CD8-positive, alpha-beta memory T cell (primary cell): ENCODE measurements at regions not wholly inside any gene's neighbourhood (a gene's known extent, or its start where the extent isn't known, plus 50 kb on each side); places are given as distances from the start of the nearest gene placed in this dataset.

Source experiments
- CTCF ChIA-PET: fragments of 350-600 bp; sonication (Branson Sonifier 250); formaldehyde crosslinking; loops from one replicate; lab custom pipeline; 2021; ENCODE audit warnings: antibody characterized with exemption; lab: Charles Lee
- POLR2A ChIA-PET: fragments of 350-600 bp; sonication (Branson Sonifier 250); formaldehyde crosslinking; loops from one replicate; lab custom pipeline; 2021; ENCODE audit warnings: antibody characterized with exemption; lab: Charles Lee
- DNase-seq, 5 donors: peaks; one replicate each; pipeline versions ENCODE4 v3.0.0 to v3.0.0-alpha.2; 2020 to 2022; ENCODE audit warnings: mixed read lengths in 1 of 5
- H3K27ac ChIP-seq: one replicate; pipeline ENCODE4 v1.7.0; 2013; ENCODE audit warnings: low read depth, mild to moderate bottlenecking, low read length, moderate library complexity
- H3K27me3 ChIP-seq: 2 replicates; pipeline ENCODE4 v1.7.0; 2013; ENCODE audit warnings: low read length, mild to moderate bottlenecking; ENCODE audit not compliant: insufficient read depth, poor library complexity, severe bottlenecking
- H3K36me3 ChIP-seq: 2 replicates; pipeline ENCODE4 v1.7.0; 2013; ENCODE audit warnings: mild to moderate bottlenecking, low read length, moderate library complexity; ENCODE audit not compliant: insufficient read depth
- H3K4me1 ChIP-seq: 2 replicates; pipeline ENCODE4 v1.7.0; 2013; ENCODE audit warnings: mild to moderate bottlenecking, low read length, moderate library complexity; ENCODE audit not compliant: insufficient read depth
- H3K4me3 ChIP-seq: 2 replicates; pipeline ENCODE4 v1.7.0; 2013; ENCODE audit warnings: mild to moderate bottlenecking, low read length
- H3K9me3 ChIP-seq: 2 replicates; pipeline ENCODE4 v1.7.0; 2013; ENCODE audit warnings: mild to moderate bottlenecking, low read length
- H3K27ac Mint-ChIP-seq, 8 donors: one replicate each; pipeline ENCODE4 v1.8.0; 2020 to 2021; ENCODE audit warnings: mixed read lengths in 8 of 8, mild to moderate bottlenecking in 6 of 8, inconsistent platforms in 3 of 8, moderate library complexity in 3 of 8
- H3K27me3 Mint-ChIP-seq, 2 donors: one replicate each; pipeline ENCODE4 v1.8.0; 2020 to 2021; ENCODE audit warnings: mixed read lengths in 2 of 2, mild to moderate bottlenecking in 1 of 2, moderate library complexity in 1 of 2
- H3K36me3 Mint-ChIP-seq, 3 donors: one replicate each; pipeline ENCODE4 v1.8.0; 2020 to 2021; ENCODE audit warnings: mixed read lengths in 3 of 3, inconsistent platforms in 1 of 3, mild to moderate bottlenecking in 1 of 3
- H3K4me1 Mint-ChIP-seq, 3 donors: one replicate each; pipeline ENCODE4 v1.8.0; 2020 to 2021; ENCODE audit warnings: mixed read lengths in 3 of 3, inconsistent platforms in 1 of 3, mild to moderate bottlenecking in 1 of 3
- H3K4me3 Mint-ChIP-seq, 7 donors: one replicate each; pipeline ENCODE4 v1.8.0; 2020 to 2021; ENCODE audit warnings: mixed read lengths in 7 of 7, mild to moderate bottlenecking in 6 of 7, moderate library complexity in 4 of 7, inconsistent platforms in 2 of 7
- H3K9me3 Mint-ChIP-seq, 5 donors: one replicate each; pipeline ENCODE4 v1.8.0; 2020 to 2022; ENCODE audit warnings: mixed read lengths in 5 of 5, mild to moderate bottlenecking in 3 of 5, moderate library complexity in 2 of 5, inconsistent platforms in 1 of 5

DNA sequence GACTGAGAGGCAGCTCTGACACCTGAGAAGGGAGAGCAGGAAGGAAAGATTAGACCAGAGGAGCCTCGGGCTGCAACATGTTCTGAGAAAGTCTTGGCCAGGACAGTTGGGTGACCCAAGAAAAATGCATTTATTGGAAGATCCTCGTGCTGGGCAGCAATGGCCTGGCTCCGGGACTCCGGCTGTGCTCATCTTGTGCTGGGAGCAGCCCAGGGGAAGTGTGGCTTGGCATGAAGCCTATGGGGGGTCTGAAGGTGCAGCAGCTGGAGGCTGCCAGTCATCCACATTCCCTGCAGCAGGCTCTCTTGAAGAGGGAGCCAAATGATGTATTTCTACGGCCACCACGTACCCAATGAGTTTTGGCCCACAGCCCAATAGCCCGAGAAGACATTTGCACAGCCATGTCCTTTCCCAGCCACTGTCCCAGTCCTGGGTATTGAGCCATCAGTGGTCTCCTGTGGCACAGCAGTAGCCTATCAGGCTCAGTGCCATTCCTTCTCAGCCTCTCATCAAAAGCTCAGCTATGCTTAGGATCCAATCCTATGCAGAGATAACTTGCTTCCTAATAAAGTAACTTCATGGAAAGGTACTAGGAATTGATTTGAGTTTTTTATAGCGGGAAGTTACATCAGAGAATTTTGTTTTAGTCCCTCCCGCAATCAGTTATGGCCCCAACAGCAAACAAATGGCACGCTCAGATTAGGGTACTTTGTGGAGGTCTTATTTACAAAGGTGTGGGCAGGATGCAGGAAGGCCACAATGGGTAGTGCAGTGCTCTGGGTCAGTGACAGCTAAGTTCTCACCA, 76.0 kb upstream of the MEDAG start:
- CTCF ChIA-PET, result no interaction called here
- H3K27ac Mint-ChIP-seq, result no peak overlapping the region

DNA sequence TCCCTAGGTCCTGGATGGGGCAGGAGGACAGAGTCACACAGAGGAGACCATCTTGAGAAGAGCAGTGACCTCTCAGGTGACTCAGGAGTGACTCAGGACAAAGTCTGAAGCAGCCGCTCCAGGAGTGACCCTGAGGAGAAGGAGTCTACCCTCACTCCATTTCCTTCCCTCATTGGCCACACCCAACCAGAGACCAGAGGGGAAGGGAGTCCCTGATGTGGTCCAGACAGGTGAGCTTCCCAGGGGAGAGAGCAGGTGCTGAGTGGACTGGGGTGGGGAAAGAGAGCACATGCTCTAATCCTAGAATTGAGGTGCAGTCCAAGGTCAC, 75.5 kb upstream of the MEDAG start:
- Histone ChIP-seq H3K4me3 (no peak overlapping the region), H3K9me3 (no peaks in the 10 kb centered on the region), H3K36me3 (no peaks in the 10 kb centered on the region), H3K27ac (no peak overlapping the region), H3K27me3 (no peaks in the 10 kb centered on the region), H3K4me1 (no peaks in the 10 kb centered on the region)
- Mint-ChIP-seq H3K9me3 (no peaks in the 10 kb centered on the region), H3K4me1 (peaks cover 0 to 10% (median 0%) of the 10 kb centered on the region in 3 donors), H3K27me3 (peaks cover 17 to 27% of the 10 kb centered on the region in 2 donors), H3K4me3 (no peak overlapping the region), H3K27ac (no peak overlapping the region), H3K36me3 (no peaks in the 10 kb centered on the region)
- ChIA-PET POLR2A (no interaction called here), CTCF (no interaction called here)
- no peak for DNase-seq

More for the DNA sequence above, 76.0 kb upstream of the MEDAG start:
- Mint-ChIP-seq H3K4me3 (no peak overlapping the region), H3K36me3 (no peaks in the 10 kb centered on the region), H3K4me1 (peaks cover 0 to 10% (median 0%) of the 10 kb centered on the region in 3 donors), H3K27me3 (peaks cover 17 to 27% of the 10 kb centered on the region in 2 donors), H3K9me3 (no peaks in the 10 kb centered on the region)
- H3K36me3 ChIP-seq, result no peaks in the 10 kb centered on the region
- H3K27me3 ChIP-seq, result no peaks in the 10 kb centered on the region
- H3K4me1 ChIP-seq, result no peaks in the 10 kb centered on the region
- no peak overlapping the region for H3K4me3 ChIP-seq
- H3K9me3 ChIP-seq, result no peaks in the 10 kb centered on the region
- H3K27ac ChIP-seq, result no peak overlapping the region
- POLR2A ChIA-PET, result no interaction called here
- DNase-seq, result no peak

GRCh38 chr13:30831515-30831914, 74.6 kb upstream of the MEDAG start:
- H3K9me3 Mint-ChIP-seq, result no peaks in the 10 kb centered on the region
- Histone ChIP-seq H3K4me3 (no peak overlapping the region), H3K4me1 (no peaks in the 10 kb centered on the region), H3K36me3 (no peaks in the 10 kb centered on the region), H3K9me3 (no peaks in the 10 kb centered on the region), H3K27me3 (no peaks in the 10 kb centered on the region), H3K27ac (no peak overlapping the region)
- ChIA-PET CTCF (no interaction called here), POLR2A (interaction anchor here (0.6 kb wide), 1 partner anchor 270 kb away, joined by 3 read pairs; no protein-coding TSS in a partner anchor)
- peaks cover 13 to 28% of the 10 kb centered on the region in 2 donors for H3K27me3 Mint-ChIP-seq
- H3K4me3 Mint-ChIP-seq, result no peak overlapping the region
- no peak for DNase-seq
- peaks cover 0 to 10% (median 0%) of the 10 kb centered on the region in 3 donors for H3K4me1 Mint-ChIP-seq
- H3K36me3 Mint-ChIP-seq, result no peaks in the 10 kb centered on the region
- H3K27ac Mint-ChIP-seq, result peak overlapping the region in 1 of 8 donors; percentile 37

GRCh38 chr13:30832377-30832776, 73.7 kb upstream of the MEDAG start:
- CTCF ChIA-PET, result no interaction called here
- peaks cover 0 to 3% (median 0%) of the 10 kb centered on the region in 3 donors for H3K36me3 Mint-ChIP-seq
- peaks cover 11 to 36% of the 10 kb centered on the region in 2 donors for H3K27me3 Mint-ChIP-seq

DNA sequence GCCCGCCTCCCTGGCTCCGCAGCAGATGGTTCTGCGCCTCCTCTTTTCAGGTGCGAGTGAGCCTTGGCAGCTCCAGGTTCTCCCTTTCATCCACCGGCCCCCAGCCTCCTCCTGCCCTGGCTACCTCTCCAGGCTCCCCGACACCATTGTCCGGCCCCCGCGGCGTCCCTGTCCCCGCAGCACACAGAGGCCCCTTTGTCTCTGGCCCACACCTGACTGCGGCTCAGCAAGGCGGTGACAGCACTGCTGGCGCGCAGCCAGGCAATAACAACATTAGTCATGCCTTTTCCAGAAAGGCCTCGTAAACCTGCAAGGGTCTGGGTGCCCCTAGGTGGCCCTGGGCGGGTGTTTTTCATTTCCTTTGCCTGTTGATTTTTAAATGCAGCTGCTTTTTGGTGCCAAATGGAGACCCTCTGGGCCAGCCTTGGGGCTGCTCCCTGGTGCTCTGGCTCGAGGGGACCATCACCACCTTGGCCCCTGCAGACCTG, 73.2 kb upstream of the MEDAG start:
- no peak overlapping the region for H3K27ac Mint-ChIP-seq
- ChIA-PET CTCF (no interaction called here), POLR2A (no interaction called here)
- H3K9me3 Mint-ChIP-seq, result peaks cover 0 to 3% (median 0%) of the 10 kb centered on the region in 5 donors
- Histone ChIP-seq H3K27me3 (no peaks in the 10 kb centered on the region), H3K9me3 (no peaks in the 10 kb centered on the region), H3K36me3 (no peaks in the 10 kb centered on the region), H3K4me3 (no peak overlapping the region), H3K4me1 (no peaks in the 10 kb centered on the region), H3K27ac (no peak overlapping the region)
- DNase-seq, result peak in 1 of 5 donors; percentile 63
- no peak overlapping the region for H3K4me3 Mint-ChIP-seq
- H3K36me3 Mint-ChIP-seq, result peaks cover 0 to 3% (median 0%) of the 10 kb centered on the region in 3 donors
- H3K27me3 Mint-ChIP-seq, result peaks cover 13 to 41% of the 10 kb centered on the region in 2 donors
- H3K4me1 Mint-ChIP-seq, result peaks cover 0 to 10% (median 0%) of the 10 kb centered on the region in 3 donors

More at GRCh38 chr13:30832377-30832776, 73.7 kb upstream of the MEDAG start:
- no peak overlapping the region for H3K27ac ChIP-seq
- no peaks in the 10 kb centered on the region for H3K9me3 ChIP-seq
- H3K4me1 ChIP-seq, result no peaks in the 10 kb centered on the region
- H3K4me3 Mint-ChIP-seq, result no peak overlapping the region
- peak overlapping the region in 1 of 8 donors; percentile 55 for H3K27ac Mint-ChIP-seq
- no peaks in the 10 kb centered on the region for H3K36me3 ChIP-seq
- no peak for DNase-seq
- H3K9me3 Mint-ChIP-seq, result no peaks in the 10 kb centered on the region
- no peaks in the 10 kb centered on the region for H3K27me3 ChIP-seq
- H3K4me3 ChIP-seq, result no peak overlapping the region
- peaks cover 0 to 10% (median 0%) of the 10 kb centered on the region in 3 donors for H3K4me1 Mint-ChIP-seq
- POLR2A ChIA-PET, result no interaction called here

GRCh38 chr13:30835442-30835841, 70.6 kb upstream of the MEDAG start:
- no peak for DNase-seq
- H3K9me3 ChIP-seq, result no peaks in the 10 kb centered on the region
- H3K27me3 ChIP-seq, result no peaks in the 10 kb centered on the region
- H3K36me3 ChIP-seq, result no peaks in the 10 kb centered on the region
- H3K4me3 ChIP-seq, result no peak overlapping the region
- ChIA-PET CTCF (no interaction called here), POLR2A (no interaction called here)
- H3K4me1 ChIP-seq, result no peaks in the 10 kb centered on the region
- peaks cover 0 to 3% (median 0%) of the 10 kb centered on the region in 5 donors for H3K9me3 Mint-ChIP-seq
- H3K27me3 Mint-ChIP-seq, result peaks cover 13 to 33% of the 10 kb centered on the region in 2 donors
- no peak overlapping the region for H3K4me3 Mint-ChIP-seq
- H3K4me1 Mint-ChIP-seq, result peaks cover 0 to 10% (median 0%) of the 10 kb centered on the region in 3 donors
- peaks cover 0 to 3% (median 0%) of the 10 kb centered on the region in 3 donors for H3K36me3 Mint-ChIP-seq
- H3K27ac Mint-ChIP-seq, result no peak overlapping the region
- H3K27ac ChIP-seq, result no peak overlapping the region

DNA sequence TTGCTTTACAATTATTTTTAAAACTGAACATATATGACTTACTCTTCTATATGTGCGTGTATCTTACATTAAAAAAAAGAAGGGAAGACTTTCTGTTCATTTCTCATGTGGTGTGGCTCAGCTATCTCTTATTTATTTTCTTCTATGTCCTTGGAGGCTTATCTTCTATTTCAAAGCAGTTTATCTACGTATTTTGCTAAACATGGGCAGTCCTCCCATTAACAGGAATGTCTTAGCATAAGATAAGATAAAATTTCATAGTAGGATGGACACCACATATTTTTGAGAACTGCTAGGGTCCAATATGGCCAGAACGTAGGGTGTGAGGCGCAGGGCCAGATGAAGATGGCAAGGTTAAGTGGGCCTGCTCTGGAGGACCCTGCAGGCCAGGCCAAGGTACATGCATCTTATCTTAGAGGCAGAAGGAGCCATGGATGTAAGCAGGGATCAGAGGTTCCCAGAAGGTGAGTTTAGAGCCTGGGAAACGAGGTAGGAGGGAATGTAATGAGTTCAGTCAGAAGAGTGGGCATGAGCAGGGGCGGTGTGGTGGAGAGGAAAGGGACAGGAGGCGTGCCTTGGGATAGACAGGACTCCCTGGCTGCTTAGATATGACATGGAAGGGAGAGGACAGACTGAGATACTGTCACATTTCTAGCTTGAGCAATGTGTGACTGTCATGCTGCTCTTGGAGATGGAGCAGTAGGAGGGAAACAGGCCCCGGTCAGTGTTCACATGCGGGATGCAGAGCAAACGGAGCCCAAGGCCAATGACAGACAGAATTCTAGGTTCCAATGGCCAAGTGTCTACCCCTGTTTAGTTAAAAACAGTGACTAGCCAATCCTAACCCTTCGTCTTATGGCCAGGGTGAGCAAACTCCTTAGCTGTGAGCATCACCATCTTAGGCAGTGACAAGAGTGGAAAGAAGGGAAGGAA, 68.6 kb upstream of the MEDAG start:
- ChIA-PET POLR2A (no interaction called here), CTCF (interaction anchor here (0.9 kb wide), 1 partner anchor 28 kb away, joined by 3 read pairs; no protein-coding TSS in a partner anchor)
- no peaks in the 10 kb centered on the region for H3K27me3 ChIP-seq
- H3K4me1 Mint-ChIP-seq, result peaks cover 0 to 6% (median 0%) of the 10 kb centered on the region in 3 donors
- no peaks in the 10 kb centered on the region for H3K36me3 ChIP-seq
- no peaks in the 10 kb centered on the region for H3K9me3 ChIP-seq
- no peak overlapping the region for H3K4me3 ChIP-seq
- H3K9me3 Mint-ChIP-seq, result peaks cover 0 to 3% (median 0%) of the 10 kb centered on the region in 5 donors
- no peak overlapping the region for H3K27ac ChIP-seq
- no peak for DNase-seq
- H3K4me3 Mint-ChIP-seq, result no peak overlapping the region
- peaks cover 5 to 33% of the 10 kb centered on the region in 2 donors for H3K27me3 Mint-ChIP-seq
- peak overlapping the region in 1 of 8 donors; percentile 38 for H3K27ac Mint-ChIP-seq
- H3K4me1 ChIP-seq, result no peaks in the 10 kb centered on the region
- H3K36me3 Mint-ChIP-seq, result peaks cover 0 to 3% (median 0%) of the 10 kb centered on the region in 3 donors
